K562 (cell line): ENCODE measurements at regions not wholly inside any gene's neighbourhood (a gene's known extent, or its start where the extent isn't known, plus 50 kb on each side); places are given as distances from the start of the nearest gene placed in this dataset.
A peak's percentile ranks its signal among the peaks of the same experiment; 100 is the strongest.

Experiments
- ATAC-seq: fragments of 200-7000 bp; cut with Tn5 transposase; 3 replicates; pipeline ENCODE4 v1.9.1; 2020; ENCODE audit warnings: moderate library complexity
- BruUV-seq: library from RNA; stranded (reverse); fragments of 400-500 nt; replicated peaks from 2 replicates; lab custom pipeline; 2021; lab: Mats Ljungman, UMichigan
- CTCF ChIA-PET: fragments of 300-600 bp; formaldehyde crosslinking; extraction: SDS; loops from one replicate; lab custom pipeline; 2021; ENCODE audit warnings: low intra/inter-chr PET ratio; lab: Yijun Ruan, JAX
- POLR2A ChIA-PET: fragments of 300-600, 350-650 bp; sonication (Branson Sonifier 250); formaldehyde crosslinking; extraction: SDS; loops from one replicate; lab custom pipeline; 2021; ENCODE audit warnings: antibody characterized with exemption, inconsistent platforms; lab: Yijun Ruan, JAX
- DNase-seq, 4 experiments: peaks; one replicate each; pipeline versions ENCODE4 v3.0.0 to v3.0.0-alpha.2; 2011 to 2018; ENCODE audit warnings: low spot score in 3 of 4, mixed read lengths in 3 of 4; ENCODE audit errors: extremely low read depth in 1 of 4
- FAIRE-seq: peaks from 2 replicates; lab custom pipeline; 2011; peaks lifted over from hg19 to GRCh38; lab: Jason Lieb, UNC
- H2AFZ ChIP-seq: 2 replicates; pipeline ENCODE4 v1.6.0; 2011; ENCODE audit warnings: low read depth, low read length, control low read depth, inconsistent platforms
- H3K27ac ChIP-seq: fragments of 200-600 bp; 3 replicates; pipeline ENCODE4 v1.8.0; 2011; ENCODE audit warnings: low read depth, mild to moderate bottlenecking, control low read depth, inconsistent platforms, low read length, moderate library complexity, mixed read lengths; ENCODE audit errors: extremely low read depth
- H3K27me3 ChIP-seq, 2 experiments: fragments of 300-600 bp in 1 of 2; 2 replicates in 1 of 2; 3 replicates in 1 of 2; pipeline versions ENCODE4 v1.6.0 to v1.8.0; 2011; ENCODE audit warnings: inconsistent platforms in 2 of 2, low read length in 2 of 2, mild to moderate bottlenecking in 1 of 2, mixed read lengths in 1 of 2, moderate library complexity in 1 of 2; ENCODE audit not compliant: control insufficient read depth in 2 of 2, insufficient read depth in 2 of 2
- H3K36me3 ChIP-seq: fragments of 300-600 bp; 3 replicates; pipeline ENCODE4 v1.8.0; 2011; ENCODE audit warnings: mild to moderate bottlenecking, low read length, inconsistent platforms; ENCODE audit not compliant: control insufficient read depth, insufficient read depth
- H3K4me1 ChIP-seq, 2 experiments: fragments of 200-600 bp in 1 of 2; replicated peaks in 1 of 2; 2 replicates in 1 of 2; 3 replicates in 1 of 2; pipeline versions ENCODE4 v1.5.1 to v1.8.0; 2011; ENCODE audit warnings: inconsistent platforms in 2 of 2, low read length in 2 of 2, mild to moderate bottlenecking in 1 of 2, mixed read lengths in 1 of 2, moderate library complexity in 1 of 2; ENCODE audit not compliant: control insufficient read depth in 2 of 2, insufficient read depth in 2 of 2
- H3K4me2 ChIP-seq: 2 replicates; pipeline ENCODE4 v1.6.1; 2011; ENCODE audit warnings: low read length, control low read depth, inconsistent platforms, mixed read lengths; ENCODE audit not compliant: insufficient read depth
- H3K4me3 ChIP-seq: fragments of 200-600 bp; sonication (generic), shearing (Covaris generic); 2 replicates; pipeline ENCODE4 v1.5.1; 2016; ENCODE audit warnings: control low read depth, inconsistent platforms
- H3K79me2 ChIP-seq: fragments of 200-600 bp; 3 replicates; pipeline ENCODE4 v1.8.0; 2011; ENCODE audit warnings: low read length, inconsistent platforms; ENCODE audit not compliant: control insufficient read depth, insufficient read depth
- H3K9ac ChIP-seq, 2 experiments: 2 replicates each; pipeline versions ENCODE4 v1.6.0 to v1.6.1; 2011; ENCODE audit warnings: low read depth in 2 of 2, low read length in 2 of 2, control low read depth in 1 of 2, inconsistent platforms in 1 of 2, mild to moderate bottlenecking in 1 of 2, mixed read lengths in 1 of 2; ENCODE audit not compliant: insufficient read depth in 1 of 2
- H3K9me1 ChIP-seq: one replicate; pipeline ENCODE4 v1.6.0; 2011; ENCODE audit warnings: inconsistent platforms, mild to moderate bottlenecking, low read length, moderate library complexity; ENCODE audit not compliant: control insufficient read depth, insufficient read depth
- H3K9me3 ChIP-seq: replicated peaks from 2 replicates; pipeline ENCODE4 v1.5.1; 2011; ENCODE audit warnings: low read depth, low read length, inconsistent platforms; ENCODE audit not compliant: control insufficient read depth, insufficient read depth
- H4K20me1 ChIP-seq: replicated peaks from 2 replicates; pipeline ENCODE4 v1.6.1; 2011; ENCODE audit warnings: low read length, inconsistent platforms, mixed read lengths; ENCODE audit not compliant: control insufficient read depth, insufficient read depth
- C11orf30 ChIP-seq: fragments of 450-650 bp; IDR thresholded peaks from 2 replicates; pipeline ENCODE4 v1.6.1; 2016; ENCODE audit warnings: low read depth, mild to moderate bottlenecking
- CEBPB ChIP-seq: fragments of 450-650 bp; IDR thresholded peaks from 2 replicates; pipeline ENCODE4 v1.6.1; 2016; ENCODE audit warnings: missing genetic modification characterization, missing compliant biosample characterization
- MAFF ChIP-seq: IDR thresholded peaks from 2 replicates; pipeline ENCODE4 v1.6.1; 2012; ENCODE audit warnings: low read length, improper control_type of control experiment
- MAFG ChIP-seq: fragments of 450-650 bp; conservative IDR thresholded peaks from 2 replicates; pipeline ENCODE4 v1.6.1; 2016; ENCODE audit warnings: missing genetic modification characterization, missing compliant biosample characterization
- MAFK ChIP-seq: IDR thresholded peaks from 2 replicates; pipeline ENCODE4 v1.6.1; 2011; ENCODE audit warnings: low read length, improper control_type of control experiment
- SP2 ChIP-seq: IDR thresholded peaks from 2 replicates; pipeline ENCODE4 v1.6.1; 2011; ENCODE audit warnings: mild to moderate bottlenecking, low read depth, low read length, moderate library complexity; ENCODE audit not compliant: poor library complexity, severe bottlenecking; ENCODE audit errors: extremely low read depth
- ZNF316 ChIP-seq: fragments of 450-650 bp; IDR thresholded peaks from 2 replicates; pipeline ENCODE4 v1.6.1; 2016
- WGBS: fragments of 100-300 bp; shearing (Covaris generic); methylation state at CpG from one replicate; pipeline ENCODE4 v1.1.6; 2016; ENCODE audit warnings: low coverage, mixed read lengths; ENCODE audit not compliant: insufficient coverage; ENCODE audit errors: missing lambda C conversion rate; 5-methylcytosine and 5-hydroxymethylcytosine counted together
- in situ Hi-C: fragments of 300-500 bp; cut with MboI; formaldehyde crosslinking; loops from 4 replicates; pipeline ENCODE4 v1.15.0; 2018; ENCODE audit warnings: inconsistent platforms, mixed read lengths
- intact Hi-C: fragments of 100-400 bp; cut with micrococcal nuclease; formaldehyde crosslinking; loops from 2 replicates; pipeline ENCODE4 v1.14.2; 2022
- TF ChIP-seq, protein P1 (sequence below): fragments of 250-450 bp; sonication (Bioruptor Pico); IDR thresholded peaks from 2 replicates; pipeline ENCODE4 v1.4.0; 2020

- Histone ChIP-seq H3K36me3 (peaks cover 32% of the 10 kb centered on the region), H4K20me1 (no peaks in the 10 kb centered on the region), H3K9me3 (no peaks in the 10 kb centered on the region), H3K27ac (no peak overlapping the region), H3K9ac (no peak overlapping the region), H3K4me3 (no peak overlapping the region), H3K79me2 (no peaks in the 10 kb centered on the region), H3K9me1 (no peaks in the 10 kb centered on the region), H2AFZ (no peak overlapping the region), H3K4me2 (no peak overlapping the region), H3K27me3 (no peaks in the 10 kb centered on the region), H3K4me1 (no peaks in the 10 kb centered on the region; a peak in 1 of 5 replicates)
- no TSS peak for BruUV-seq
- DNase-seq, result no peak
- ATAC-seq, result no peak
- in situ Hi-C loops, result no loop called here
- ChIA-PET POLR2A (no interaction called here), CTCF (no interaction called here)
- 80% methylated on average over 2 of the region's 2 CpGs for WGBS
- intact Hi-C loops, result no loop called here
- no peak for FAIRE-seq
- TF ChIP-seq MAFF (peak; percentile 44; the same call in 1 of the 2 replicates), ZNF316 (peak; percentile 82), C11orf30 (peak; percentile 71), MAFG (tag) (peak; percentile 54), MAFK (peak; percentile 41; the same call in 1 of the 2 replicates), SP2 (no peak)
Measured at GRCh38 chr4:126451237-126451873, 1136.6 kb downstream of the FAT4 start.

DNA sequence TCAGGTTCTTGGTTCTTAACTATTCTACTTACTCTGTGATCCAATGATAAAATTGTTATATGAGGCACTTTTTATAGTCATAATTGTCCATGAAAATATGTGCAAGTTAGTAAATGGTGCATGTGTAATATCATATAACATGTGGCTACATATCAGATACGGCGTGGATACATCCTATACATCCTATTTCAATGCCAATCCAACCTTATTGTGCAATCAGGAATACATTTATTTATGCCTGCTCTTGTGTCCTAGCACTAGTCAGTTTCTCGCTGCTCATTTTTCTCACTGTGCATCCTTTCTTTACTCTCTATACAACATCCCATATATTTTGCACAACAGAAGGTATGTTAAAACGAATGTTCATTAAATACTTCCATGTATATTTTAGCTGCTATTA is 1141.1 kb downstream of the FAT4 start:
- H3K9me1 ChIP-seq, result no peaks in the 10 kb centered on the region

More for the DNA sequence above, 1141.1 kb downstream of the FAT4 start:
- TF ChIP-seq CEBPB, result peak; percentile 60
- TF ChIP-seq, protein P1, sequence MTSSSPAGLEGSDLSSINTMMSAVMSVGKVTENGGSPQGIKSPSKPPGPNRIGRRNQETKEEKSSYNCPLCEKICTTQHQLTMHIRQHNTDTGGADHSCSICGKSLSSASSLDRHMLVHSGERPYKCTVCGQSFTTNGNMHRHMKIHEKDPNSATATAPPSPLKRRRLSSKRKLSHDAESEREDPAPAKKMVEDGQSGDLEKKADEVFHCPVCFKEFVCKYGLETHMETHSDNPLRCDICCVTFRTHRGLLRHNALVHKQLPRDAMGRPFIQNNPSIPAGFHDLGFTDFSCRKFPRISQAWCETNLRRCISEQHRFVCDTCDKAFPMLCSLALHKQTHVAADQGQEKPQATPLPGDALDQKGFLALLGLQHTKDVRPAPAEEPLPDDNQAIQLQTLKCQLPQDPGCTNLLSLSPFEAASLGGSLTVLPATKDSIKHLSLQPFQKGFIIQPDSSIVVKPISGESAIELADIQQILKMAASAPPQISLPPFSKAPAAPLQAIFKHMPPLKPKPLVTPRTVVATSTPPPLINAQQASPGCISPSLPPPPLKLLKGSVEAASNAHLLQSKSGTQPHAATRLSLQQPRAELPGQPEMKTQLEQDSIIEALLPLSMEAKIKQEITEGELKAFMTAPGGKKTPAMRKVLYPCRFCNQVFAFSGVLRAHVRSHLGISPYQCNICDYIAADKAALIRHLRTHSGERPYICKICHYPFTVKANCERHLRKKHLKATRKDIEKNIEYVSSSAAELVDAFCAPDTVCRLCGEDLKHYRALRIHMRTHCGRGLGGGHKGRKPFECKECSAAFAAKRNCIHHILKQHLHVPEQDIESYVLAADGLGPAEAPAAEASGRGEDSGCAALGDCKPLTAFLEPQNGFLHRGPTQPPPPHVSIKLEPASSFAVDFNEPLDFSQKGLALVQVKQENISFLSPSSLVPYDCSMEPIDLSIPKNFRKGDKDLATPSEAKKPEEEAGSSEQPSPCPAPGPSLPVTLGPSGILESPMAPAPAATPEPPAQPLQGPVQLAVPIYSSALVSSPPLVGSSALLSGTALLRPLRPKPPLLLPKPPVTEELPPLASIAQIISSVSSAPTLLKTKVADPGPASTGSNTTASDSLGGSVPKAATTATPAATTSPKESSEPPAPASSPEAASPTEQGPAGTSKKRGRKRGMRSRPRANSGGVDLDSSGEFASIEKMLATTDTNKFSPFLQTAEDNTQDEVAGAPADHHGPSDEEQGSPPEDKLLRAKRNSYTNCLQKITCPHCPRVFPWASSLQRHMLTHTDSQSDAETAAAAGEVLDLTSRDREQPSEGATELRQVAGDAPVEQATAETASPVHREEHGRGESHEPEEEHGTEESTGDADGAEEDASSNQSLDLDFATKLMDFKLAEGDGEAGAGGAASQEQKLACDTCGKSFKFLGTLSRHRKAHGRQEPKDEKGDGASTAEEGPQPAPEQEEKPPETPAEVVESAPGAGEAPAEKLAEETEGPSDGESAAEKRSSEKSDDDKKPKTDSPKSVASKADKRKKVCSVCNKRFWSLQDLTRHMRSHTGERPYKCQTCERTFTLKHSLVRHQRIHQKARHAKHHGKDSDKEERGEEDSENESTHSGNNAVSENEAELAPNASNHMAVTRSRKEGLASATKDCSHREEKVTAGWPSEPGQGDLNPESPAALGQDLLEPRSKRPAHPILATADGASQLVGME (CRISPR knock-in tag), result no peak
- DNase-seq (no peak), FAIRE-seq (no peak), ATAC-seq (no peak)
- Histone ChIP-seq H3K36me3 (peaks cover 36% of the 10 kb centered on the region), H4K20me1 (no peaks in the 10 kb centered on the region), H3K9ac (no peak overlapping the region), H3K4me2 (no peak overlapping the region), H3K4me1 (no peaks in the 10 kb centered on the region; a peak in 1 of 5 replicates), H3K9me3 (no peaks in the 10 kb centered on the region), H3K79me2 (no peaks in the 10 kb centered on the region), H2AFZ (no peak overlapping the region), H3K27me3 (no peaks in the 10 kb centered on the region), H3K27ac (no peak overlapping the region), H3K4me3 (no peak overlapping the region)
- no TSS peak for BruUV-seq
- in situ Hi-C loops, result no loop called here
- POLR2A ChIA-PET, result no interaction called here
- CTCF ChIA-PET, result no interaction called here
- WGBS, result 62% methylated on average over 4 of the region's 4 CpGs
- intact Hi-C loops, result no loop called here
